DMS 273 (cell line): ENCODE measurements at regions not wholly inside any gene's neighbourhood (a gene's known extent, or its start where the extent isn't known, plus 50 kb on each side); places are given as distances from the start of the nearest gene placed in this dataset.

ENCODE experiments used
- DNase-seq: peaks from one replicate; lab custom pipeline; 2025; ENCODE audit not compliant: unreplicated experiment; lab: John Stamatoyannopoulos, UW

GRCh38 chr3:187899246-187899645, 154.0 kb upstream of the BCL6 start:
- DNase-seq: no peak

GRCh38 chr3:187900993-187901755, 155.9 kb upstream of the BCL6 start:
- no peak for DNase-seq

- DNase-seq: no peak
These were observed 156.8 kb upstream of the BCL6 start for GRCh38 chr3:187902041-187902471.

GRCh38 chr3:187902936-187903335, 157.7 kb upstream of the BCL6 start:
- no peak for DNase-seq

- no peak for DNase-seq
These were observed 158.4 kb upstream of the BCL6 start for GRCh38 chr3:187903697-187904096.

DNA sequence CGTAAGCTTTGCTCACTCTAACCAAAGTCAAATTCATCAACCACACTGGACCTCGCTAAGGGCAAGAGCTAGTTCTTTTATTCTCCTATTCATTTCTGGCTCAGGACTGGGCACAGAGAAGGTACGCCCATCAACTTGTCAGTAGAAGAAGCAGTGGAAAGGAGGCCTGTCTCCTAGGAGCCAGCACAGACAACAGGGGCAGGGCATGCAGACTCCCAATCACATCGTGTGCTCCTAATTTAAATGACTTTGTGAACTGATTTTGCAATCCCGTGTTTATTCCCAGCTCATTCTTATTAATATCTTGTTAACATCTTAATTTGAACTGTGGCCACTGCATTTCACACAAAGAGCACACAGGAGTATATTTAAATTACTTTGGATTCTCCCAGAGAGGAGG, 161.1 kb upstream of the BCL6 start:
- DNase-seq: no peak

- no peak for DNase-seq
These were observed 161.7 kb upstream of the BCL6 start for GRCh38 chr3:187906920-187907319.

DNA sequence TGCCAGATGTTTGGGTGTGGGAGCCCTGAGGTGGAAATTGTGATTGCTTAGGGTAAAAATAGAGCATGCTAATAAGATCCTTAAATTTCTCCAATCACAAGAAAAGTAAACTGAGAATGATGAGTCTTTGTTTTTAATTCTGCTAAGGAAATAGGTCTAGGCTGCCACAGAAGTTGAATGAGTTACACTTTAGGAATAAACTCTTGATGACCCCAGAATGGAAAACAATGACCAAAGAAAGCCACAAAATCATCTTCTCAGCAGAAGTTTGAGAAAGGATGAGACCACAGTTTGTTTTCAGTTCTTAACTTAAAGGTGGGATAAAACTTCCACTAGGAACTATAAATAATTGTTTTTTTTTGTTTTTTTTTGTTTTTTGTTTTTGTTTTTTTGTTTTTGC, 164.6 kb upstream of the BCL6 start:
- no peak for DNase-seq

DNA sequence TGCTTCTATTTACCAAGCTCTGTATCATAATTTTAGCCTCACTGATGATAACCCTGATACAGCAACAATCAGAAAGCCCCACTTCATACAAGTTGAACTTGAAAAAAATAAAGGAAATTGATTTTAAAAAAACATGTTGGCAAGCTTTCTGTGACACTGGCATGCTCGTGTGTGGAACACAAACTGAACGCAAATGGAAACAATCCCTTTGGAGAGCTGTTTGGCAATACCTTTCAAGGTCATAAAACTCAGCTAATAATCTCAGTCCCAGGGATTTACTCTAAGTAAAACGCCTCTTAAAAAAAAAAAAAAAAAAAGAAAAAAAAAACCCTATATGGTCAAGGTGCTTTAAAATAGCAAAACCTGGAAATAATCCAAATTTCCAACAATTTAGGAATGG, 166.7 kb upstream of the BCL6 start:
- DNase-seq: no peak

DNA sequence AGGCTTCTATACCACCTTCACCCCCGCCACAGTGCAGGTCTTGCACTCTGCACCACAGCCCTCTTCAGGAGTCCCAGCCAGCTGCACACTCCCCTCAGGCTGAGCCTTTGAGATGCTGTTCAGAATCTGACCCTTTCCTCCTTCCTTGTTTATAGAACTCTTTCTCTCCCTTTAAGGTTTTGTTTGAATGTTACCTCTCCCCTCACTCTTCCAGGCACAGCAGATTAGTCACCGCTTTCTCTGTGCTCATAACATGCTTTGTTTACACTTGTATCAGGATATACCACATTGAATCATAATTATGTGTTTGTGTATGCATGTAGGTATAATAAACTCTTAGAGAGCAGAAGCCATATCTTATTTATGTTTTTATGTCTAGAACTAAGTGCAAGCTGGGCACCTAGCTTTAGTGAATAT, 168.4 kb upstream of the BCL6 start:
- DNase-seq: no peak

- no peak for DNase-seq
These were observed 169.0 kb upstream of the BCL6 start for GRCh38 chr3:187914231-187914630.

DNA sequence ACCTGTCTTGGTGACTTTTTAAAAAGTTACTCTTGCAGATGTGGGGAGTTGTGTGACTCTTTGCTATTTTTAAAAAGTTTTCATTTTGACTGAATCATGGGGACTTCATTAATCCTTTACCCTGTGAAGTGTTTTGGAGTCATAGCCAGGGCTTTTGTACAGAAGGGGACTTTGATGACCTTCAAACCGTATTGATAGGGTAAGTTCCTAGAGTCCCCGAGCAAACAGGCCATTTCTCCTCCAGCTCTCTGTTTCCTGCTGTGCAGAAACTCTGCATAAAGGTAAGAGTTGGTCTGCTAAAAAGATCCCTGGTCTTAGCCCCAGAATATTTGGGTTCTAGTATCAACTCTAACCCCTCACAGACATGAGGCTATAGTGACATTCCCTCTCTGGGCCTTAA, 170.8 kb upstream of the BCL6 start:
- DNase-seq: no peak

DNA sequence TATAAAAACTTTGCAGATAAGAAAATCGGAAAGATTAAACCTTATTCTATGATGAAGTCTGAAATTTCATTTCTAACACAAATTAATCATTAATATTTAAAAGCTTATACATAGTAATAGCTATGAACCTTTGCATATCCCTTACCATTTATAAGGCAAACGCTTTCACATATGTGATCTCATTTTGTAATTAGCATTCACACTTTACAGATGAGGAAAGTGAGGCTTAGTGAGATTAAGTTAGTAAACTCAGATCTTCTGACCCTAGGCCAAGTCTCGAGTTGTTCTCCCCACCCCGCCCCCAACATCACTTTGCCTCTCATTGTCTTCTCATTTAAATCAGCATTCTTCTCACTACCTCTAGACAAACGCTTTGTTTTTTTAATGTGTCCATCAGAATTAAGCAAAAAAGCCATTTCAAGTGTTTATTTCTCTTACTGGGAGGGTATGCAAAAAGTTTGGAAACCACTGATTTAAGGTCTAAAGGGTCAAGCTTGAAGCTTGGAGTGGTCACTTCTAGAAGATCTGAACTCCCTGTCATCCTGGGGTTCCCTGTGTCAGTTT, 172.9 kb upstream of the BCL6 start:
- DNase-seq: no peak

- no peak for DNase-seq
These were observed 173.8 kb upstream of the BCL6 start for GRCh38 chr3:187919048-187919447.

- DNase-seq: no peak
These were observed 174.3 kb upstream of the BCL6 start for GRCh38 chr3:187919544-187919943.

DNA sequence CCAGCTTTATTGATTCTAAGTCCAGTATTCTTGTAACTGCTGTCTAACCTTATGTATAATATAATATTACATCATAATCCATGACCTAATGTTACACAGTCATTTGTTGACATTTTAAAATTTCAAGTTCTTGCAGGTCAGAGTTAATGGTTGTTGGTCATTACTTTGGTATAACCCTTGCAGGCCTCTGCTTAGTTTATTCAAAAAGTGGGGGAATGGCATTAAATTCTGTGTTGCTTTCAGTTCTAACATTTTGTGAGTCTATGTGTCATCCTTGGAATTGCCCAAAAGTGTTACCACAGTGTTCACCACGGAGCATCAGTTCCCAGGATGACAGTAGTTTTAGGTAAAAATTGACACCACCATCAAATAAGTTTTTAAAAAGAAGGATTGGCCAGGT, 174.8 kb upstream of the BCL6 start:
- DNase-seq: no peak

DNA sequence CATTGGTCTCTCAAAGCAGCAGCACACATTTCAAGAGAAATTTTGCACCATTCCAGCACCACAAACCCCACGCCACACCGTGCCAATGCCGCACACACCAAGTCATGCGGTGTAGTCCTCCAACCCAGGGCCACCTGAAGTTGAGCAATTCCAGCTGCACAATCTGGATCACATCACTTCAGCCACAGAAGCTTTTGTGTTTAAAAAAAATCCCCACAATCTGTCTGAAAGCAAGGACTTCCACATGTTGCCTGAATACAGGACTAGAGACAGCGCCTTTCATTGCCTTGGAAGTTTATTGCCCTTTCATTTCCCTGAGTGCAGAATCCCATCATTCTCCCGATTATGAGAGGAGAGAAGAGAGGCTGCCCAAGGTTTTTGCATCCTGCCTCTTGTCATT, 175.6 kb upstream of the BCL6 start:
- DNase-seq: no peak

- no peak for DNase-seq
These were observed 176.3 kb upstream of the BCL6 start for GRCh38 chr3:187921391-187922074.

- DNase-seq: no peak
These were observed 177.6 kb upstream of the BCL6 start for GRCh38 chr3:187922704-187923416.

DNA sequence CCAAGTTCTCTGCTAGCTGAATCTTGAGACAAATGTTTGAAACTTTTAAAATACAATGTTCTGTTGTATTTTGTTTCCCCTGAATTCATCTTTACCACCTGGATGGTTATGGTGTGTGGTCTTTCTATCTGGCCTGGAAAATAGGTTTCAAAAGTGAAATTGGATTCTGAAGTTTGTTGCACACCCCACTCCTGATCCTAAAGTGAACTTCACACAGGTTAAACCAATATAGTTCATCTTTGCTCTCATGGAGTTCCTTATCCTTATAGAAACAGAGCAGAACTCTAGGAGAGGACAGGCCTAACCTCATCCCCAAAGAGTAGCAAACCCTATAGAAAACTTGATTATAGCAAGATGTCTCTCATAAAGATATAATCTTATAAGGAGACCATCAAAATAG, 179.4 kb upstream of the BCL6 start:
- DNase-seq: no peak

GRCh38 chr3:187925326-187925725, 180.1 kb upstream of the BCL6 start:
- no peak for DNase-seq

GRCh38 chr3:187926620-187927019, 181.4 kb upstream of the BCL6 start:
- DNase-seq: no peak
